RWPE2 (cell line): ENCODE measurements at regions not wholly inside any gene's neighbourhood (a gene's known extent, or its start where the extent isn't known, plus 50 kb on each side); places are given as distances from the start of the nearest gene placed in this dataset.

Source experiments
- ATAC-seq: fragments of 200-7000 bp; cut with Tn5 transposase; 3 replicates; pipeline ENCODE4 v1.9.1; 2021; ENCODE audit warnings: low read depth
- DNase-seq: peaks from one replicate; pipeline ENCODE4 v3.0.0-alpha.2; 2020; ENCODE audit warnings: low spot score
- H3K27ac ChIP-seq: fragments of 450-650 bp; 2 replicates; pipeline ENCODE4 v1.5.1; 2017; ENCODE audit warnings: mild to moderate bottlenecking; ENCODE audit not compliant: poor library complexity, severe bottlenecking
- H3K27me3 ChIP-seq: fragments of 250-450 bp; sonication (Bioruptor Pico); 2 replicates; pipeline ENCODE4 v1.5.1; 2021; ENCODE audit warnings: mild to moderate bottlenecking, moderate library complexity; ENCODE audit not compliant: insufficient read depth, poor library complexity, severe bottlenecking
- H3K36me3 ChIP-seq: fragments of 250-450 bp; sonication (Bioruptor Pico); 2 replicates; pipeline ENCODE4 v1.5.1; 2020; ENCODE audit warnings: low read depth, mild to moderate bottlenecking, moderate library complexity
- H3K4me1 ChIP-seq: fragments of 250-450 bp; sonication (Bioruptor Pico); 2 replicates; pipeline ENCODE4 v1.5.1; 2021; ENCODE audit warnings: mild to moderate bottlenecking, moderate library complexity; ENCODE audit not compliant: insufficient read depth, poor library complexity, severe bottlenecking
- H3K4me3 ChIP-seq: fragments of 250-450 bp; sonication (Bioruptor Pico); 2 replicates; pipeline ENCODE4 v1.5.1; 2021; ENCODE audit warnings: mild to moderate bottlenecking, moderate library complexity; ENCODE audit not compliant: severe bottlenecking
- H3K9me3 ChIP-seq: fragments of 250-450 bp; sonication (Bioruptor Pico); 2 replicates; pipeline ENCODE4 v1.5.1; 2021; ENCODE audit warnings: mild to moderate bottlenecking, moderate library complexity; ENCODE audit not compliant: severe bottlenecking
- CTCF ChIP-seq: fragments of 450-650 bp; IDR thresholded peaks from one replicate; pipeline ENCODE4 v1.5.1; 2017; ENCODE audit warnings: mild to moderate bottlenecking, moderate library complexity; ENCODE audit not compliant: poor library complexity, severe bottlenecking

GRCh38 chr5:12294151-12294550 is 389.9 kb upstream of the CTNND2 start:
- Histone ChIP-seq H3K9me3 (no peaks in the 10 kb centered on the region), H3K27ac (no peak overlapping the region), H3K4me3 (no peak overlapping the region), H3K27me3 (no peaks in the 10 kb centered on the region), H3K4me1 (no peaks in the 10 kb centered on the region), H3K36me3 (no peaks in the 10 kb centered on the region; the same call in 1 of the 2 replicates)
- no peak for TF ChIP-seq CTCF
- no peak for DNase-seq
- no peak for ATAC-seq

DNA sequence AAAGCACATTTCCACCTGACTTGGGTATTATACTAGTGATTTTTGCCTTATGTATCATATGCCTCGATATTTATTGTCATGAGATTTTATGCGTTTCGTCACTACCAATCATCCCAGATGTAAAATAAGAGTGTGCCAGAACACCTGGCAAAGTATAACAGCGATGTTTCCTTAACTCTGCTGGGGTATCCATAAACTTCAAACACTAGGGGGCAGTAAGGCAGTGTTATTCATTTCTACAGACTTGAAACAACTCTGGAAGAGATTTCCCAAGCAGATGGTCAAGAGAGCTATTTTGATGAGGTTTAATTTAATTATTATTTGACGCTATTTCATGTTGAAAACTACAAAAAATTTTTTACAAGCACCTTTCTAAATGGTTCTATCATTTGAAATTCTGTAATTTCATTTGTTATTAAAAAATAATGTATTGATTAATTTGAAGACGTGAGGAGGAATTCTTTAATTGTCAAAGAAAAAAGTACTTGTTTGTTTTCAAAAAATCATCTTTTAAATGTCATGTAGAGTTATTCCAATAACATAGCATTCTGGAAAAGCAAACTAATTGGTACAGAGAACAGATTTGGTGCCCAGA is 388.5 kb upstream of the CTNND2 start:
- H3K9me3 ChIP-seq = no peaks in the 10 kb centered on the region
- no peaks in the 10 kb centered on the region for H3K27me3 ChIP-seq
- peak; percentile 77 for ATAC-seq
- no peaks in the 10 kb centered on the region for H3K4me1 ChIP-seq
- no peak overlapping the region for H3K4me3 ChIP-seq
- no peaks in the 10 kb centered on the region; the same call in 1 of the 2 replicates for H3K36me3 ChIP-seq
- TF ChIP-seq CTCF = peak; percentile 72
- H3K27ac ChIP-seq = no peak overlapping the region
- no peak for DNase-seq

DNA sequence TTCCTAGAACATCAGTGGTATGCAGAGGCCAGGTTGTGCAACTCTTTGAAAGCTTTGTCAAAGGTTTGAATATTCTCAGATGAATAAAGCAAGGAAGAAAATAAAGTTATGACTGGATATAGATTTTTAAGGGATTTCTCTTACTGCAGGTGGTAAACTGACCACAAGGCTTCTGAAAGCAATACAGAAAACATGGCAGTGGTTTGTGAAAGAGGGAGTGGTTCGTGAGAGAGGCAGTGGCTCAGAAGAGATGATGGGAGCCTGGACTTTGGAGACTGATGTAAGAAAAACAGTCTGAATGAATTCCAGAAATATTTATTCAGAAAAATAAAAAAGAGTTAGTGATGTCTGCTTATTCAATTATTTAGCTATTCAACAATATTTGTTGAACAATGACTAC is 380.4 kb upstream of the CTNND2 start:
- Histone ChIP-seq H3K4me1 (no peaks in the 10 kb centered on the region), H3K27ac (no peak overlapping the region), H3K4me3 (no peak overlapping the region), H3K27me3 (no peaks in the 10 kb centered on the region), H3K9me3 (no peaks in the 10 kb centered on the region), H3K36me3 (no peaks in the 10 kb centered on the region)
- ATAC-seq (no peak), DNase-seq (no peak)
- no peak for TF ChIP-seq CTCF

GRCh38 chr5:12277504-12278192 is 373.4 kb upstream of the CTNND2 start:
- no peaks in the 10 kb centered on the region for H3K4me1 ChIP-seq
- ATAC-seq = no peak
- no peak overlapping the region for H3K27ac ChIP-seq
- no peaks in the 10 kb centered on the region for H3K9me3 ChIP-seq
- no peaks in the 10 kb centered on the region for H3K36me3 ChIP-seq
- no peak for DNase-seq
- no peak overlapping the region for H3K4me3 ChIP-seq
- no peaks in the 10 kb centered on the region for H3K27me3 ChIP-seq
- TF ChIP-seq CTCF = no peak

DNA sequence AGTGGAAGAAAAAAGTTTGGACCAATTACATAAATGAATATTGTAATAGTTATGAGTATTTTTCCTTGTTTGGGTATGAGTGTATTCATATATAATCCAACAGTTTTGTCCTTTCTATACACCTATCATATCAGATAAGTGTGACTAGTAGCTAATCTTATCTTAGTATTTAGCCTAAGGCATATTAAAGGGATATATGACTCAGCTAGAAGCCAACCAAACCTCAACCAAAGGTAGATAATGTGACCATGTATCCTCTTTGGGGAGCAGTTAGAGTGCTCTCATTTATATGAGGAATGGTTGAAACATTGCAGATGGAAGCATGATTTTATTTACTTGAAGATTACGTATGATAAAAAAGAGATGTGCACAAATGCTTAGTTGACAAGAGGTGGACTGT is 370.0 kb upstream of the CTNND2 start:
- no peak for DNase-seq
- Histone ChIP-seq H3K4me1 (no peaks in the 10 kb centered on the region), H3K4me3 (no peak overlapping the region), H3K27me3 (no peaks in the 10 kb centered on the region), H3K36me3 (no peaks in the 10 kb centered on the region), H3K27ac (no peak overlapping the region), H3K9me3 (no peaks in the 10 kb centered on the region)
- TF ChIP-seq CTCF = no peak
- ATAC-seq = no peak
